ENCODE measurements at regions not wholly inside any gene's neighbourhood (a gene's known extent, or its start where the extent isn't known, plus 50 kb on each side); places are given as distances from the start of the nearest gene placed in this dataset.

GRCh38 chr4:19580095-19580494, 671.6 kb upstream of the SLIT2 start:
- TF ChIP-seq CTCF (IDR thresholded peaks at IDR 0.05): no peak
- no peak for TF ChIP-seq EP300 (IDR thresholded peaks at IDR 0.05)
- no peak for TF ChIP-seq POLR2A (IDR thresholded peaks at IDR 0.05)
- TF ChIP-seq POLR2AphosphoS5 (IDR thresholded peaks at IDR 0.05): no peak
